Activated naive CD8-positive, alpha-beta T cell treated with anti-CD3 and anti-CD28 coated beads for 36 hours (primary cell): ENCODE measurements at regions not wholly inside any gene's neighbourhood (a gene's known extent, or its start where the extent isn't known, plus 50 kb on each side); places are given as distances from the start of the nearest gene placed in this dataset.

Experiments used
- DNase-seq: peaks from one replicate; pipeline ENCODE4 v3.0.0; 2021
- H3K27ac Mint-ChIP-seq: one replicate; pipeline ENCODE4 v1.8.0; 2022; ENCODE audit warnings: mild to moderate bottlenecking, moderate library complexity, mixed read lengths
- H3K27me3 Mint-ChIP-seq: one replicate; pipeline ENCODE4 v1.8.0; 2022; ENCODE audit warnings: mild to moderate bottlenecking, mixed read lengths
- H3K36me3 Mint-ChIP-seq: one replicate; pipeline ENCODE4 v1.8.0; 2021; ENCODE audit warnings: mild to moderate bottlenecking, mixed read lengths
- H3K4me1 Mint-ChIP-seq: one replicate; pipeline ENCODE4 v1.8.0; 2021; ENCODE audit warnings: mixed read lengths
- H3K4me3 Mint-ChIP-seq: one replicate; pipeline ENCODE4 v1.8.0; 2022; ENCODE audit warnings: mild to moderate bottlenecking, moderate library complexity, mixed read lengths
- H3K9me3 Mint-ChIP-seq: one replicate; pipeline ENCODE4 v1.8.0; 2022; ENCODE audit warnings: mixed read lengths

GRCh38 chr10:128922619-128923196, 544.3 kb upstream of the MGMT start:
- DNase-seq: no peak
- H3K4me1 Mint-ChIP-seq: no peaks in the 10 kb centered on the region
- H3K9me3 Mint-ChIP-seq: no peaks in the 10 kb centered on the region
- H3K36me3 Mint-ChIP-seq: no peaks in the 10 kb centered on the region
- H3K27ac Mint-ChIP-seq: no peak overlapping the region
- peaks cover 6% of the 10 kb centered on the region for H3K27me3 Mint-ChIP-seq
- no peak overlapping the region for H3K4me3 Mint-ChIP-seq

GRCh38 chr10:128924918-128925317, 542.1 kb upstream of the MGMT start:
- H3K27me3 Mint-ChIP-seq: peaks cover 11% of the 10 kb centered on the region
- no peak overlapping the region for H3K27ac Mint-ChIP-seq
- no peaks in the 10 kb centered on the region for H3K4me1 Mint-ChIP-seq
- H3K36me3 Mint-ChIP-seq: no peaks in the 10 kb centered on the region
- no peak overlapping the region for H3K4me3 Mint-ChIP-seq
- H3K9me3 Mint-ChIP-seq: no peaks in the 10 kb centered on the region
- no peak for DNase-seq

DNA sequence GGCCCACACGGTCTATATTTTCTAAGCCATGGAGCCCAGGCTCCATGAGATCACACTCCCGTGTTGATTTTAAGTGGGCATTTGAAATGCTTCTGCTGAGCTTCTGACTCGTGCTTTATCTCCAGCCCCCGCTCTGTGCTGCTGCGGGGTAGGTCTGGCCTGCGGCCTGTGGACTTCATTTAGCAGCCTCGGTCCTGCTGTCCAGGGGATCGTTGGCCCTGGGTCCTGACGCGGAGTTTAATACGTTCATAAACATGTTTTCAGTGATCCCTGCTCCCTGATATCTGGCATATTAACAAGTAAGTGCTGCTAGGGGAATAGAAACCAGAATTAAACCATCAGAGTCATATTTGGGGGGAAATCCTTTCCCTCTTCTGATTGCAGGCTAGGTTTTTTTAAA, 540.3 kb upstream of the MGMT start:
- Mint-ChIP-seq H3K9me3 (no peaks in the 10 kb centered on the region), H3K36me3 (no peaks in the 10 kb centered on the region), H3K4me1 (no peaks in the 10 kb centered on the region), H3K27me3 (peaks cover 9% of the 10 kb centered on the region), H3K4me3 (no peak overlapping the region), H3K27ac (no peak overlapping the region)
- DNase-seq: no peak

- Mint-ChIP-seq H3K36me3 (no peaks in the 10 kb centered on the region), H3K4me3 (no peak overlapping the region), H3K27ac (no peak overlapping the region), H3K9me3 (no peaks in the 10 kb centered on the region), H3K4me1 (no peaks in the 10 kb centered on the region), H3K27me3 (peaks cover 7% of the 10 kb centered on the region)
- DNase-seq: no peak
Measured at GRCh38 chr10:128927497-128928161, 539.4 kb upstream of the MGMT start.

- Mint-ChIP-seq H3K4me3 (no peak overlapping the region), H3K4me1 (no peaks in the 10 kb centered on the region), H3K9me3 (no peaks in the 10 kb centered on the region), H3K27me3 (peaks cover 7% of the 10 kb centered on the region), H3K27ac (no peak overlapping the region), H3K36me3 (no peaks in the 10 kb centered on the region)
- DNase-seq: no peak
Measured at GRCh38 chr10:128928231-128928836, 538.7 kb upstream of the MGMT start.

DNA sequence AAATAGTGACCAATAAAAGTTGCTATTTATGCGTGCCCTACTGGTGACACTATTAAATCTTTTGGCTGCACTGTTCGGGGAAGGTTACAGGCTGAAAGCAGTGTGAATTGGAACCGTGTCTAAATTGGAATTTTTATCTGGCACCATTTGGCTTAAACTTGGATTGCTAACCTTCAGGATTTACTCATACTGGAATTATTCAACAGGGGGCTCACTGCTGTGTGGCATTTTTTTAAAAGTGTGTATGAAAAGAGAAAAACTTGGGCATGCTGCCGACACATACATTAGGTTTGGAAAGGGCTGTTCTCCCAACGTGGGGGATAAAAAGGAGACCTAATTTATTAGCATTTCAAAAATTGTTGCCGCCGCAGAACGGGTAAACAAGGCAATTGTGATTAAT, 537.9 kb upstream of the MGMT start:
- no peaks in the 10 kb centered on the region for H3K9me3 Mint-ChIP-seq
- no peak for DNase-seq
- H3K4me1 Mint-ChIP-seq: no peaks in the 10 kb centered on the region
- H3K4me3 Mint-ChIP-seq: no peak overlapping the region
- no peak overlapping the region for H3K27ac Mint-ChIP-seq
- no peaks in the 10 kb centered on the region for H3K36me3 Mint-ChIP-seq
- H3K27me3 Mint-ChIP-seq: peaks cover 7% of the 10 kb centered on the region

- no peaks in the 10 kb centered on the region for H3K9me3 Mint-ChIP-seq
- H3K27ac Mint-ChIP-seq: no peak overlapping the region
- no peak for DNase-seq
- no peaks in the 10 kb centered on the region for H3K36me3 Mint-ChIP-seq
- peaks cover 4% of the 10 kb centered on the region for H3K4me1 Mint-ChIP-seq
- peaks cover 7% of the 10 kb centered on the region for H3K27me3 Mint-ChIP-seq
- H3K4me3 Mint-ChIP-seq: no peak overlapping the region
Measured at GRCh38 chr10:128929767-128930166, 537.3 kb upstream of the MGMT start.

DNA sequence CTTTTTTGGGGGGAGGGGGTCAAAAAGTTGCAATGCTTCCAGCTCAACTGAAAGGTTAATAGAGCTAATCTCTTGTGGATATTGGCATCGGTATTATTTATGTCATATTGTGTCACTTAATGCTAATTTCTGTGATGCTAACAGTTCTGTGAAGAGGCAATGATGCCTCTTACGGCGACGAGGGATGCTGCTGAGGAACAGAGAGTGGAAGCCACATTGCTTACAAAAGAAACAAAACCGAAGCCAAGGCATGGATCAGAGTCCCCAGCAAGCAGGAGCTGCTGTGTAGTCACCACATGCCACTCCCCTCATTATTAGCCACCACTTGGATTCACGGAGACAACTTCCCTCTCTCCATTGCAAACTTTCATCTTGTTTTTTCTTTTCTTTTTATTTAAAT, 536.5 kb upstream of the MGMT start:
- H3K27me3 Mint-ChIP-seq: peaks cover 7% of the 10 kb centered on the region

GRCh38 chr10:128932071-128932820, 534.8 kb upstream of the MGMT start:
- H3K4me1 Mint-ChIP-seq: peaks cover 4% of the 10 kb centered on the region

More for the DNA sequence above, 536.5 kb upstream of the MGMT start:
- Mint-ChIP-seq H3K9me3 (no peaks in the 10 kb centered on the region), H3K36me3 (no peaks in the 10 kb centered on the region), H3K4me1 (peaks cover 4% of the 10 kb centered on the region), H3K27ac (no peak overlapping the region), H3K4me3 (no peak overlapping the region)
- no peak for DNase-seq

DNA sequence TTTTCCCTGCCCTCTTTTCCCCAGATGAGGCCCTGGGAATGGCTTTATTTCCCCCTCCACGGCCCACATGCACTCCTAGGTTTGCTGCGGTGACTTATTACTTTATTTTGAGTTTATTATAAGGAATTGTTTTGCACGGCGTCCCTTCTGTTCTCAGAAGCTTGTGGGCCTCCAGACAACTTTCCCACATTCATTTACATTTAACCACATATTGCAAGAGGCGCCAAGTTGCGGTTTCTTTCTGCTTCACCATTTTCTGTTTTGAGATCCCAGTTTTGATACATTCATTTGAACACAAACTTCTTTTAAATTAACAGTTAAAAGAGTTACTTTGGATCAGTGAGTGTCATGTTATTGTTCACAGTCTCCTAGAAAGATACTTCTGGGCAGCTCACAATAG, 532.5 kb upstream of the MGMT start:
- DNase-seq: no peak
- Mint-ChIP-seq H3K9me3 (no peaks in the 10 kb centered on the region), H3K27me3 (peaks cover 13% of the 10 kb centered on the region), H3K27ac (no peak overlapping the region), H3K4me1 (peaks cover 4% of the 10 kb centered on the region), H3K36me3 (no peaks in the 10 kb centered on the region), H3K4me3 (no peak overlapping the region)

More at GRCh38 chr10:128932071-128932820, 534.8 kb upstream of the MGMT start:
- peaks cover 17% of the 10 kb centered on the region for H3K27me3 Mint-ChIP-seq
- H3K4me3 Mint-ChIP-seq: no peak overlapping the region
- H3K36me3 Mint-ChIP-seq: no peaks in the 10 kb centered on the region
- H3K9me3 Mint-ChIP-seq: no peaks in the 10 kb centered on the region
- no peak for DNase-seq
- H3K27ac Mint-ChIP-seq: no peak overlapping the region

DNA sequence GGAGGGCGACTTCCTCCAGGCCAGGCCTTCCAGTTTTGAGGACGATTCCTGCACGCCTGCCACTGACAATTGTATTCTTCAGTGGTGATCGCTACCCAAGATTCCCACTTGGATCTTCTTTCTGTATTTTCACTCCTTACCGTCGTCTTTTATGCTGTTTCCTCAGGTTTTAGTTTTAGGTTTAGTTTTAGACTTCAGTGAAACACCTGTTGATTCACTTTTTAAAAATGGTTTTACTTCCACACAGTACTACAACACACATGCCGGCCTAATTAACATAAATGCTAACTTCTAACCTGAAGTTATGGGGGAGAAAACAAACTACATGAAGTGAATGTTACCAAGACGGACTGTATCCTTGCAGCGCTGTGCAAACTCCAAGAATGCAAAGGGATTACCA, 530.6 kb upstream of the MGMT start:
- DNase-seq: no peak
- H3K27ac Mint-ChIP-seq: no peak overlapping the region
- H3K9me3 Mint-ChIP-seq: no peaks in the 10 kb centered on the region
- H3K27me3 Mint-ChIP-seq: peaks cover 18% of the 10 kb centered on the region
- H3K4me3 Mint-ChIP-seq: no peak overlapping the region
- peaks cover 4% of the 10 kb centered on the region for H3K4me1 Mint-ChIP-seq
- no peaks in the 10 kb centered on the region for H3K36me3 Mint-ChIP-seq

DNA sequence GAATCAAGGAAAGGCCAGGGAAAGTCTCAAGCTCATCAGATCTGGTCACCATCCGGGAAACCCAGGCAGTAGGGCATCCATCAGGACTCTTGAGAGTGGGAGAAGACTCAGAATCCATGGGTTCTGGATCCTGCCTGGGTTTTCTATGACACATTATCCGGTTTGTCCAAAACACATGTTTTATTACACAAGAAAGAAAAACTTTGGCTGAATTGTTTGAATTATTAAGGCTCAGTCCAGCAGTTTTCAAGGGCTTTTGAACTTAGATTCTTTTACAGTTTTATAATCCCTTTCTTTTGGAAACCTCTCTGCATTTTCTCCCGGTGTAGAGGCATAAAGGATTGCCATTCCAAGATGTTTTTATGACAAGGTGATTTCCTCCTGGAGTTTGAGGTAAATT, 528.5 kb upstream of the MGMT start:
- H3K4me3 Mint-ChIP-seq: no peak overlapping the region

GRCh38 chr10:128940081-128940480, 527.0 kb upstream of the MGMT start:
- Mint-ChIP-seq H3K9me3 (no peaks in the 10 kb centered on the region), H3K4me3 (no peak overlapping the region), H3K4me1 (no peaks in the 10 kb centered on the region), H3K27me3 (peaks cover 20% of the 10 kb centered on the region), H3K27ac (no peak overlapping the region), H3K36me3 (no peaks in the 10 kb centered on the region)
- DNase-seq: no peak

More for the DNA sequence above, 528.5 kb upstream of the MGMT start:
- DNase-seq: no peak
- H3K36me3 Mint-ChIP-seq: no peaks in the 10 kb centered on the region
- H3K4me1 Mint-ChIP-seq: peaks cover 4% of the 10 kb centered on the region
- no peaks in the 10 kb centered on the region for H3K9me3 Mint-ChIP-seq
- H3K27ac Mint-ChIP-seq: no peak overlapping the region
- H3K27me3 Mint-ChIP-seq: peaks cover 20% of the 10 kb centered on the region

DNA sequence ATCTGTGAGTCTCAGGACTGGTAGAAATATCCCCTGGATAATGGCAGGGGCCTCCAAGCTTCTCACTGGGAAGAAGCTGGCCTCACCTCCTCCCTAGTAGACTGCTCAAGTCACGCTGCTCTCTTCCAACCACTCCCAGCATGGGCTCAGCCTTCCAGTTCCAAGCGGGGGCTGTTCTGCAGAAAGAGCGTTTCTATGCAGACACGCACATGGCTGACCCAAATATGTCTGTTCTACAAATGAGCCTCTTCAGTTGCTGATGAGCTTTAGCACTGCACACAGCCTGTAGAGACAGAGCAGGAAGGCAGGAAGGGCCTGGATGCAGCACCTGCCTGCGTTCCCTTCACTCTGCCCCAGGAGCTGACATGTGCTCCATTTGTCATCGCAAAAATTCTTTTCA, 523.9 kb upstream of the MGMT start:
- H3K36me3 Mint-ChIP-seq: no peaks in the 10 kb centered on the region
- peaks cover 13% of the 10 kb centered on the region for H3K27me3 Mint-ChIP-seq
- DNase-seq: no peak
- no peaks in the 10 kb centered on the region for H3K4me1 Mint-ChIP-seq
- no peak overlapping the region for H3K4me3 Mint-ChIP-seq
- H3K9me3 Mint-ChIP-seq: peaks cover 9% of the 10 kb centered on the region
- H3K27ac Mint-ChIP-seq: no peak overlapping the region

DNA sequence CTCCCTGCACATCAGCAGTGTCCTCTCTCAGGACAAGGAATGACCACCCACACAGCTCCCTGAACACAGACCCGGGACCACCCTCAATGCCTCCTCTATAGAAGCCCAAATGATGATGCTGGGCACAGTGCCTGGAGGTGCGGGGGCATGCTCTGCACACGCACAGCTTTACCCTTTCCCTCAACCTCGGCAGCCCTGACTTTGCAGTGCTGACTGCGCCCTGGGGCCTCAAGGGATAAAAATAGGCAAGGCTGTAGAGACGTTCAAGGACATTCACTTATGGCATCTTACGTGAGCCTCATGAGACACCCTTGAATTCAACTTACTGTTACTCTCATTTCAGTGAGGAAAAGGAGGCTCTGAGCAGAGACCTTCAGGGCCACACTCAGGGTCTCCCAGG, 521.6 kb upstream of the MGMT start:
- Mint-ChIP-seq H3K9me3 (peaks cover 9% of the 10 kb centered on the region), H3K4me1 (no peaks in the 10 kb centered on the region), H3K27me3 (peaks cover 13% of the 10 kb centered on the region), H3K4me3 (no peak overlapping the region), H3K36me3 (no peaks in the 10 kb centered on the region), H3K27ac (no peak overlapping the region)
- no peak for DNase-seq
